CD14-positive monocyte (primary cell): ENCODE measurements at regions not wholly inside any gene's neighbourhood (a gene's known extent, or its start where the extent isn't known, plus 50 kb on each side); places are given as distances from the start of the nearest gene placed in this dataset.

Experiments used
- DNase-seq, 3 donors: peaks; one replicate each; pipeline ENCODE4 v3.0.0-alpha.2; 2011 to 2022
- H2AFZ ChIP-seq: 2 replicates; pipeline ENCODE4 v1.6.0; 2012; ENCODE audit warnings: mild to moderate bottlenecking, low read depth, low read length, inconsistent platforms; ENCODE audit not compliant: insufficient read depth, poor library complexity, severe bottlenecking
- H3K27ac ChIP-seq, 2 donors: 1 replicate in 1 of 2; 2 replicates in 1 of 2; pipeline ENCODE4 v1.5.1; 2012 to 2013; ENCODE audit warnings: low read length in 2 of 2, control low read depth in 1 of 2, inconsistent platforms in 1 of 2, low read depth in 1 of 2, mild to moderate bottlenecking in 1 of 2
- H3K27me3 ChIP-seq, 2 donors: one replicate each; pipeline versions ENCODE4 v1.6.0 to v1.6.1; 2011 to 2013; ENCODE audit warnings: low read length in 2 of 2; ENCODE audit not compliant: control insufficient read depth in 2 of 2, insufficient read depth in 2 of 2
- H3K36me3 ChIP-seq, 2 donors: replicated peaks in 1 of 2; 1 replicate in 1 of 2; 2 replicates in 1 of 2; pipeline versions ENCODE4 v1.5.1 to v1.6.1; 2012 to 2013; ENCODE audit warnings: low read length in 2 of 2, control low read depth in 1 of 2, inconsistent platforms in 1 of 2, mild to moderate bottlenecking in 1 of 2; ENCODE audit not compliant: insufficient read depth in 2 of 2, control insufficient read depth in 1 of 2
- H3K4me1 ChIP-seq, 2 donors: 1 replicate in 1 of 2; 2 replicates in 1 of 2; pipeline versions ENCODE4 v1.5.1 to v1.6.1; 2012 to 2013; ENCODE audit warnings: low read length in 2 of 2, control low read depth in 1 of 2, inconsistent platforms in 1 of 2, mild to moderate bottlenecking in 1 of 2, moderate library complexity in 1 of 2; ENCODE audit not compliant: insufficient read depth in 2 of 2, control insufficient read depth in 1 of 2
- H3K4me2 ChIP-seq: replicated peaks from 2 replicates; pipeline ENCODE3; 2012; ENCODE audit warnings: low read length, moderate library complexity, mild to moderate bottlenecking; ENCODE audit not compliant: poor library complexity, severe bottlenecking; ENCODE audit errors: extremely low read depth
- H3K4me3 ChIP-seq, 3 experiments: fragments of 200-600 bp in 1 of 3; sonication (generic) in 1 of 3; replicated peaks in 1 of 3; 1 replicate in 2 of 3; 2 replicates in 1 of 3; pipeline ENCODE4 v1.5.1; 2011 to 2013; ENCODE audit warnings: low read length in 3 of 3, mild to moderate bottlenecking in 3 of 3, control low read depth in 2 of 3, low read depth in 2 of 3, inconsistent platforms in 1 of 3, moderate library complexity in 1 of 3
- H3K79me2 ChIP-seq: 2 replicates; pipeline ENCODE4 v1.6.0; 2012; ENCODE audit warnings: mild to moderate bottlenecking, control low read depth, inconsistent platforms, low read length, moderate library complexity; ENCODE audit not compliant: insufficient read depth
- H3K9ac ChIP-seq: 2 replicates; pipeline ENCODE4 v1.6.0; 2017; ENCODE audit warnings: low read length, mild to moderate bottlenecking; ENCODE audit not compliant: insufficient read depth, poor library complexity, severe bottlenecking
- H3K9me3 ChIP-seq, 2 donors: replicated peaks in 1 of 2; 1 replicate in 1 of 2; 2 replicates in 1 of 2; pipeline versions ENCODE4 v1.5.1 to v1.6.1; 2012 to 2013; ENCODE audit warnings: low read length in 2 of 2, control low read depth in 1 of 2; ENCODE audit not compliant: control insufficient read depth in 1 of 2, insufficient read depth in 1 of 2
- H4K20me1 ChIP-seq: 2 replicates; pipeline ENCODE4 v1.6.0; 2012; ENCODE audit warnings: mild to moderate bottlenecking, low read length, control low read depth, moderate library complexity; ENCODE audit not compliant: insufficient read depth
- H3K27ac Mint-ChIP-seq, 7 donors: one replicate each; pipeline ENCODE4 v1.8.0; 2020; ENCODE audit warnings: mild to moderate bottlenecking in 7 of 7, mixed read lengths in 7 of 7, moderate library complexity in 6 of 7, inconsistent platforms in 2 of 7
- H3K27me3 Mint-ChIP-seq, 3 donors: one replicate each; pipeline ENCODE4 v1.8.0; 2021 to 2022; ENCODE audit warnings: low read depth in 3 of 3, mild to moderate bottlenecking in 3 of 3, mixed read lengths in 3 of 3, moderate library complexity in 3 of 3, inconsistent platforms in 1 of 3
- H3K36me3 Mint-ChIP-seq, 2 donors: one replicate each; pipeline ENCODE4 v1.8.0; 2020; ENCODE audit warnings: mixed read lengths in 2 of 2, inconsistent platforms in 1 of 2, mild to moderate bottlenecking in 1 of 2
- H3K4me1 Mint-ChIP-seq: one replicate; pipeline ENCODE4 v1.8.0; 2020; ENCODE audit warnings: mild to moderate bottlenecking, mixed read lengths
- H3K4me3 Mint-ChIP-seq, 2 donors: one replicate each; pipeline ENCODE4 v1.8.0; 2020; ENCODE audit warnings: mild to moderate bottlenecking in 2 of 2, mixed read lengths in 2 of 2, moderate library complexity in 1 of 2
- H3K9me3 Mint-ChIP-seq, 7 donors: one replicate each; pipeline ENCODE4 v1.8.0; 2020 to 2022; ENCODE audit warnings: mixed read lengths in 7 of 7, mild to moderate bottlenecking in 6 of 7, moderate library complexity in 6 of 7, inconsistent platforms in 2 of 7
- CTCF ChIP-seq: fragments of 200-600 bp; IDR thresholded peaks from one replicate; pipeline ENCODE4 v1.8.0; 2022; ENCODE audit warnings: antibody characterized with exemption, mild to moderate bottlenecking
- WGBS: methylation state at CpG from one replicate; pipeline ENCODE4 v1.1.5; 2013; ENCODE audit warnings: missing lambda C conversion rate; ENCODE audit not compliant: insufficient coverage; 5-methylcytosine and 5-hydroxymethylcytosine counted together
- intact Hi-C, 2 donors: fragments of 100-400 bp; cut with micrococcal nuclease; formaldehyde crosslinking; loops; one replicate each; pipeline versions ENCODE4 v1.15.0 to v1.15.1; 2023

- Mint-ChIP-seq H3K4me3 (no peak overlapping the region), H3K27ac (no peak overlapping the region), H3K36me3 (no peaks in the 10 kb centered on the region), H3K9me3 (no peaks in the 10 kb centered on the region), H3K4me1 (no peaks in the 10 kb centered on the region), H3K27me3 (peaks cover 0 to 2% (median 0%) of the 10 kb centered on the region in 3 donors)
- Histone ChIP-seq H3K4me2 (no peak overlapping the region), H3K79me2 (no peaks in the 10 kb centered on the region), H3K9me3 (no peaks in the 10 kb centered on the region), H4K20me1 (no peaks in the 10 kb centered on the region), H3K4me1 (no peaks in the 10 kb centered on the region), H3K4me3 (no peak overlapping the region), H3K27ac (no peak overlapping the region), H3K9ac (no peak overlapping the region), H3K36me3 (no peaks in the 10 kb centered on the region), H3K27me3 (no peaks in the 10 kb centered on the region), H2AFZ (no peak overlapping the region)
- DNase-seq = no peak
- intact Hi-C loops = no loop called here
- no peak for TF ChIP-seq CTCF
- WGBS = 100% methylated on average over 1 of the region's 2 CpGs
Measured at GRCh38 chr3:182487611-182488010, 305.7 kb upstream of the ATP11B start.

- Histone ChIP-seq H3K36me3 (no peaks in the 10 kb centered on the region), H3K9me3 (no peaks in the 10 kb centered on the region), H4K20me1 (no peaks in the 10 kb centered on the region), H3K79me2 (no peaks in the 10 kb centered on the region), H3K27ac (no peak overlapping the region), H3K4me2 (no peak overlapping the region), H3K4me3 (no peak overlapping the region), H3K27me3 (no peaks in the 10 kb centered on the region), H3K9ac (no peak overlapping the region), H3K4me1 (no peaks in the 10 kb centered on the region), H2AFZ (no peak overlapping the region)
- Mint-ChIP-seq H3K9me3 (no peaks in the 10 kb centered on the region), H3K27ac (no peak overlapping the region), H3K36me3 (no peaks in the 10 kb centered on the region), H3K27me3 (peaks cover 0 to 2% (median 0%) of the 10 kb centered on the region in 3 donors), H3K4me3 (no peak overlapping the region), H3K4me1 (no peaks in the 10 kb centered on the region)
- WGBS = no CpG with 5 or more reads among the region's 10 CpGs
- intact Hi-C loops = no loop called here
- DNase-seq = no peak
- no peak for TF ChIP-seq CTCF
Measured at GRCh38 chr3:182490596-182491491, 302.5 kb upstream of the ATP11B start.
